ENCODE measurements at regions not wholly inside any gene's neighbourhood (a gene's known extent, or its start where the extent isn't known, plus 50 kb on each side); places are given as distances from the start of the nearest gene placed in this dataset.

DNA sequence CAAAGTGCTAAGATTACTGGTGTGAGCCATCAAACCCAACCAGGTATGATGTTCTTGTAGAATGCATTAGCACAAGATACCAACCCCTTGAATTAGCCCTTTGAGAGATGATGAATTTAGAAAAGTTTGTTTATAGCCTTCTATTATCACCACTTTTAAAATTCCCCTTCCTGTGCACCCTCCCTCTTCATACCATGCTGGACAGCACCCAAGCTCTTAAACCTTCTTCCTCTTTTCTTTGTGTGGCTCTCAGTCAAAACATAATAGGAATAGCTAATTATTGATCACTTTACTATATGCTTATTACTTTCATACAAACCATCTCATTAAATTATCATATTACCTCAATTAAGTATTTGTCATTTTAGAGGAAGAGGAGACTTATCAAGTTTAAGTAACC is 87.6 kb upstream of the TMED7 start:
- TF ChIP-seq CTCF (IDR thresholded peaks at IDR 0.05) (no peak), POLR2A (IDR thresholded peaks at IDR 0.05) (no peak)
